GM18868 (cell line): ENCODE measurements at regions not wholly inside any gene's neighbourhood (a gene's known extent, or its start where the extent isn't known, plus 50 kb on each side); places are given as distances from the start of the nearest gene placed in this dataset.

Experiments used
- ATAC-seq: cut with Tn5 transposase; IDR thresholded peaks from one replicate; pipeline ENCODE4 v1.9.1; 2021; ENCODE audit warnings: mild to moderate bottlenecking, moderate library complexity; ENCODE audit not compliant: unreplicated experiment

DNA sequence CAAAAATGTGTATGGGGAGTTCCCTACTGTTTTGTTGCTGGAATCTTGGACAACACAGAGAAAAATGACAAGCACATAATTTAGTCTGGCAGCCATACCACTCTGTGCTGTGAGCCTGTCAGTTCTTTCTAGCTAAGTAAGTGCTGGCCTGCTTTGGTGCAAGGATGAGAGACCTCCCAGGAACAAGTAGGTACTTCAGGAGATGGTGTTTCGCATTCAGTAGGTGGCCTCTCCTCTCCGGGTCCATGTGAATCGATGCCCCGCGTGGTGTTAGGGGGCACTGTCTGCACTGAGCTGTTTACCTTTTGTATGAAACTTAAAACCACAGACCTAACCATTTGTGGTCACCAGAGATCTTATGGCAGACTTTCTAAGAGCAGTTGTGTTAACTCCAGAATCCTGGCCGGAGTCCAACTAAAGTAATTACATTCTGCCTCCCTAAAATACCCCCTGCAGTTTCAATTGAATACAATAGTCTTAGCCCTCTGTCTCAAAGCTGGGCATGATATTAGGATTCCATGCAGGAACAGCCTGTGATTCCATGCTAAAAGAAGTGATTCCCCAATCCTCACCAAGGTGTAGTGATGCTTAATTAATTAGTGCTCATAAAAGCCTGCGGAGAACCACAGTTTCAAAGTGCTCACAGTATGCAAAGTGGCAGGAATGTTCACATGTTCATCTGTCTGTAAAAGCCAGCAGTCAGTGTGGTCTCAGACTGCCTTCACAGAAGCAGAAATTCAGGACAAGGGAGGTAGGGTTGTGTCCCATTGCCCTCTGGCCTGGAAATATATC lies 64.2 kb downstream of the LLPH start:
- ATAC-seq: peak; percentile 89

- peak; percentile 2 for ATAC-seq
Observed at GRCh38 chr12:66065641-66066136, 64.9 kb downstream of the LLPH start.

DNA sequence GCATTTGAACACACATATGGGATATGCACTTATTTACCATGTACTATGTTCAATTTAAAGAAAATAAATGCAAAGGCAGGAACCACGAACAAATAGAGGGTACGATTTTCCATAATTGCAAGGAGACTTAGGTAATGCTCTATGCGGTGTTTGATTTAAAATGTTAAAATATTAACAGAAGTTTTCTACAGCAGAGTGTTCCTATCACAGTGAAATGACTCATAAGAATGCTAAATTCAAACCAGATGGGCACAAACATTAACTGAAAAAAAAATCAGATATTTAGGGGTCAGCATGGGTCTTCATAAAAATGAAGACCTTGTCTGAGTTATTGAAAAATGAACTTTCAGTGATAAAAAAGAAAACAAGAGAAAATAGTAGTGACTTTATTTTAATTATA lies 65.4 kb downstream of the LLPH start:
- no peak for ATAC-seq

DNA sequence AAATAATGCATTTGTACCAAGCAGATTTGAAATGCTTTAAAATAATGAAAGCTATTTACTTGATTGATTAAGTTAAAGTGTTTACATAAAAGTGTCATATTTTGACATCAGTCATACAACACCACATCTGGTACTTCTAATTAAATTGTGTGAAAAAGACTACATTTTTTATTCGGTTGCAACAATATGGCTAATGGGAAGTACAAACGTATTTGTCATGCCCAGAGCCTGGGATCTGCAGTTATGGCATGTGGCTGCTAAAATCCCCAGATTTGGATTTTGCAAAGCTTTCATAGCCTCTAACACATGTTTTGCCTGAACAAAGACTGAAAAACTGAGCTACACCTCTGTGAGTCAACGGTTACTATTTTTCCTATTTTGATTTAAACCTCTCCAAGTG lies 66.6 kb downstream of the LLPH start:
- no peak for ATAC-seq

DNA sequence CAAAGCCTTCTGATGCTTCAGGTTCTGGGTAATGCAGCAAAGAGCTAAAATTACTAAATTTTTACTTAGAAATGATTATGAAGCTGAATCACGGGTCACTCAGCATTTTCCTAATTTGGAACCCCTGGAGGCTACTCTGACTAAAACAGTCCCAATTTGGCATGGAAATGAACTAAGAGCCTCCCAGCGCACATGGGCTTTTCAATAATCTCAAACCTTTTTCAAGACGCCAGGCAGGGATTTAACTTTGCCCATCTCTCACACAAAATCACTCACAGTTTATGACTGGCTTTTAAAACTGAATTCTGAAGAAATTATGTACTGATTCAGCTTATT lies 68.3 kb downstream of the LLPH start:
- ATAC-seq: no peak

GRCh38 chr12:66061557-66062289 lies 68.8 kb downstream of the LLPH start:
- ATAC-seq: no peak

- no peak for ATAC-seq
Observed at GRCh38 chr12:66061076-66061475, 69.5 kb downstream of the LLPH start.

DNA sequence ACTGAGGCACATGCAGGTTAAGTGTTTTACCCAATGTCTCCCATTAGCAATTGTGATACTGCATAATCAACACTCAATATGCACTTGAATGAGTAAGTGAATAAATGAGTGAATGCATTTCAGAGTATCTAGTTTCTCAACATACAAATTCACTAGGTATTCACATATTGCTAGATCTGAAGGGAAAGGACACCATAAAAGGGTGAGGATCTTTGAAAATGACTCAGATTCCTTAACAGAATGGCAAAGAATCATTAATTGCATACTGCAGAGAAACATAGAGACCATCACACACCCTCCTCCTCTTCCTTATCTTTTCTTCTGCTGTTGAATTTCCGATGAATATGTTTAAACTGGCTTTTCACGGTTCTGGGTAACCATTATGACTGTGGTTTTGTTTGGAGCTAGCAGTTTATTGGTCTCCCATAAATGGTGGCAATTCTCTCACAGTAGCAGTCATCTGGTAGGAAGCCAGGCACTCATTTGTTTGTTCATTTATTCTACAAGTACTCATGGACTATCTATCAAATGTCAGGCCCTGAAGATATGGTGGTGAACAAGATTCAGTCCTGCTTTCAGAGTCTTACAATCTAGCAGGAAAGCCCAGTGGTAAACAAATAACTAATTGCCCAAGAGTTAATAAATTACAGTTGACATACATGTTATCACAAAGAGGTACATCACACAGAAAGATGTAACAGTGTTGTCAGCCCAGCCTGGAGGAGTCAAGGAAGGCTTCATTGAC lies 70.2 kb downstream of the LLPH start:
- ATAC-seq: no peak

GRCh38 chr12:66059666-66060065 lies 70.9 kb downstream of the LLPH start:
- ATAC-seq: no peak

DNA sequence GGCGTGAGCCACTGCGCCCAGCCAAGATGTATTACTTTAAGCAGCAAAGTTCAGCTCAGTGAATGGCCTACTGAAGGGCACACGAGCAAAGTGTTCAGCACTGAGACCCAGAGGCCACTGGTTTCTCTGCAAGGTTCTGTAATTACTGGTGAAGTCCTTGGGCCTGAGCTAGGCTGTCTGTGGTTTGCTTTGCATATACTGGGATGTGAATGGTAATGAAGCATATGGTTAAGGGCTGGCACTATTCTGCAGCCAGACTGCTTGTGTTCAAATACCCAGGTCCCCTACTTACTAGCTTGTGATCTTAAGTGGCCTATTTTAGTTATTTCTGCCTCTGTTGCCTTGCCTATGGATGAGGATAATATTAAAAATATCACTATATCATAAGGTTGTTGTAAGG lies 72.0 kb downstream of the LLPH start:
- ATAC-seq: no peak

- ATAC-seq: peak; percentile 89
Observed at GRCh38 chr12:66055837-66056319, 74.7 kb downstream of the LLPH start.

DNA sequence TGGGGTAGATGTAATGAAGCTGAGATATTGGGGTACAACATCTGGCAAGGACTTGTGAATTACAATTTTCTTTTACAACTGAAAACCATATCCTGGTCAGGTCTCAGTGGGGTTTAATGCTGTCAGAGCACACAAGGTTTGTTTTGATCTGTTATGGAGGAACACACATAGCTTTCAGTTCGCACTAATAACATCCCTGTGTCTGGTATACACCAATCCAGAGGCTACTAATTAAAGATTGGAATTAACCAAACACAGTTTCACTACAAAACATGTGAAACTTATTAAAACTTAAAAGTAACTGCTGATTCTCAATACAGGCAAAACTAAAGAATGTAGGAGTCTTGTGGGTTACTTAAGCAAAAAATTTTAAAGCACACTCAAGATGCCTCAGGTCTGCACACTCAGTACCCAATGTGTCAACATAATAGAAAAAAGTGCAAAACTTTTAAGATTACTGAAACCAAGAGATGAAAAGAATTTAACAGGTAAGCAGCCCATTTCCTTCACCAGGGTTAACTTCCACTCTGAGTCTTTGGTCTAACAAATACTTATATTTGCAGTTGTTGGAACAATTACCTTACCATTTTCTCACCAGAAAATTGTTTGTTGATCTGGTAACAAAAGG lies 77.4 kb downstream of the LLPH start:
- ATAC-seq: no peak

GRCh38 chr12:66051361-66051760 lies 79.2 kb downstream of the LLPH start:
- ATAC-seq: no peak

DNA sequence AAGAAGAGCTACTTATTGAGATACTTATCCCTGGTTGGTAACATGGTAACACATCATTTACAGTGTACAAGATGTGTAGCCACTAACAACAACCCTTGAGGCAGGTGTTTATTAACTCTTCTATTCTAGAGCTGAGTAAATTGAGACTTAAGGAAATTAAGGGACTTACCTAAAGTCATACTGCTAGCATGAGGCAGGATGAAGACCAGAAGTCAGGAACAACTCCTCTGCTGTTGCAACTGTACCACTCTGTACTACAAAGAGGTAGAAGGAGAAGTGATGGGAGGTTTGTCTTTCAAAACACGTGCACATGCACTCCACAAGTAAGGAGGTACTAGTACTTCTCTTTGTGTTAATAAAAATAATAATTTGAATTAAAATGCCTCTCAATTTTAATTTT lies 79.9 kb downstream of the LLPH start:
- ATAC-seq: peak; percentile 58

GRCh38 chr12:66050283-66050576 lies 80.3 kb downstream of the LLPH start:
- ATAC-seq: no peak

DNA sequence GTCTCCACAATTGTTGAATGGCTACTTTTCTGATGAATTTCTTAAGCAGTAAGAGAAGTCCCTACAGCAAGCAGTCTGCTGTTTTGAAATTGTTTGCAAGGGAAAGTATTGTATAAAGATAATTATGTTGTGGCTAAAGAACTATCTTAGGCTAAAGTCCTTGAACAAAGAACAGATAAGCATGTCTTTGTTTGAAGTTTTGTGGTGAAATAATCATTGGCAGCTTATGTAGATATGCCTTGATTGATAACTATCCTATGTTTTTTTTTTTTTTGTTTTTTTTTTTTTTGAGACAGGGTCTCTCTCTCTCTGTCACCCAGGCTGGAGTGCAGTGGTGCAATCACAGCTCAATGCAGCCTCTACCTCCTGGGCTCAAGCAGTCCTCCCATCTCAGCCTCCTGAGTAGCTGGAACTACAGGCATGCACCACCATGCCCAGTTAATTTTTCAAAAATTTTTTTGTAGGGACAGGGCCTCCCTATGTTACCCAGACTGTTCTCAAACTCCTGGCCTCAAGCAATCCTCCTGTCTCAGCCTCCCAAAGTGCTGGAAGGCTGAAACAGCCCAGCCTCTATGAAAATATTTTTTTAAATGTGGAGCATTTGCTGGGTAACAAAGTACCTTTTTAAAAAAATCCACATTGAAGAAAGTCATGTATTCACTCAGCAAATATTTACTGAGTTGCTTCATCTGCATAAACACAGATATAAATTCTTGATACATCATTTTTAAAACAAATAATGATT lies 80.8 kb downstream of the LLPH start:
- ATAC-seq: no peak

DNA sequence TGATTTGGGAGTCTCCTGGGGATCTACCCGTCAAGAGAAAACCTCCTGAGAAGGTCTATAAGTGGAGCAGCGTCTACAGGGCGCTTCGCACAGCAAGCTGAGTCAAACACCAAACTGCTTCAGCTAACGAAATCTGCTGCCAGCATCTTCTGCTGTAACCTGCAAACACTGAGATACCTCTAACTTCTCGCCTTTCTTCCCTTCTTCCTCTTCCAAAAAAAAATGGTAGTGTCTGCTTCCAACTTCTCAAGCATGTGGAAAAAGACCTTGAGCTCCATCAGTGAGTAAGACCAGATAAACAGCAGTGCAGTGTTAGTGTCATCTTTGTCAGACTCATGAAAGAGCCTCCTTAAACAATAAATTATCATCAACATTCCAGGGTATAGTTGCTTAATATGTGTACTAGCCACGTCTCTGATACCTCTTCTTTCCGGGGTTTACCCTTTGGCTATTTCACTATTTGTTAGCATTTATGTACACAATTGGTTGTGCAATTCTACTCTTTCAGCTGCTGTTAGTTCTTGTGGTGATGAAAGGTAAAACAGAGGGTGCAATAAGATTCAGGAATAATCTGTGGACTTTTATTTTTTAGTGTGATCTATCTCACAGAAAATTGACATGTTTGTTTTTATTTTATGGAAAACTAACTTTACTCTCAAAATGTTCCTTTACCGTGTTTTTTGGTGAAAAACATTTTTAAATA lies 81.6 kb downstream of the LLPH start:
- ATAC-seq: no peak

- no peak for ATAC-seq
Observed at GRCh38 chr12:66048218-66048834, 82.2 kb downstream of the LLPH start.

DNA sequence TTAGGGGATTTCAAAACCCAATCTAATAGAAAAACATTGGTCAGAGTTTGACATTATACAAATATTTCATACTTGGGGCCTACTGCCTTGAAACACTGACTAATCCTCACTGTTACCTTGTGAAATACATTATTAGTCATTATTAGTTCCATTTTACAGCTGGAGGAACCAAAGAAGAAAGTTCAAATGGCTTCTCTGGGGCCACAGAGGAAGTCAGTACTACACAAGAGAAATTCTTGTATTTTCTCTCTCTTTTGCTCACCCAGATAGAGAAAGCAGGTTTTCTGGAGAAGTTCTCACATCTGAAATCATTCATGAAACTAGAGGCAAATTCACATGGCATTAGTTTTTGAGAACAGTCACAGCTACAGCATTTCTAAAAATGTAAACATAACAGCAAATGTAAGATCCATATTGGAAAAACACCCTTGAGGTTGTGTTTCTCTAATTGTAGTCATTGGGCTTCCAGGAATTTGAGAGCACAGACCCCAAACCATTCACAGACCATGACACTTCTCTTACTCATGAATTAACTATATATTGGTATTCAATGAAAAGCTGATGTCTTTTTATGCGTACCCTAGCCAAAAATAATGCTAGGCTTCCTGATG lies 83.0 kb downstream of the LLPH start:
- peak; percentile 86 for ATAC-seq
